DND-41 (cell line): ENCODE measurements at regions not wholly inside any gene's neighbourhood (a gene's known extent, or its start where the extent isn't known, plus 50 kb on each side); places are given as distances from the start of the nearest gene placed in this dataset.

Source experiments
- ATAC-seq: fragments of 200-7000 bp; cut with Tn5 transposase; 3 replicates; pipeline ENCODE4 v1.9.1; 2021; ENCODE audit warnings: low read depth; ENCODE audit not compliant: insufficient read depth
- DNase-seq: peaks from one replicate; pipeline ENCODE4 v3.0.0-alpha.2; 2020
- H2AFZ ChIP-seq: 2 replicates; pipeline ENCODE4 v1.6.0; 2012; ENCODE audit warnings: low read depth, low read length
- H3K27ac ChIP-seq: 2 replicates; pipeline ENCODE4 v1.5.1; 2012; ENCODE audit warnings: low read length, inconsistent platforms
- H3K27me3 ChIP-seq: fragments of 200-600 bp; sonication (generic); 2 replicates; pipeline ENCODE4 v1.6.0; 2012; ENCODE audit warnings: low read length, mild to moderate bottlenecking, inconsistent platforms; ENCODE audit not compliant: insufficient read depth, poor library complexity
- H3K36me3 ChIP-seq: 2 replicates; pipeline ENCODE4 v1.5.1; 2012; ENCODE audit warnings: low read length, inconsistent platforms; ENCODE audit not compliant: insufficient read depth
- H3K4me1 ChIP-seq: 2 replicates; pipeline ENCODE4 v1.5.1; 2012; ENCODE audit warnings: mild to moderate bottlenecking, low read length; ENCODE audit not compliant: insufficient read depth
- H3K4me2 ChIP-seq: 2 replicates; pipeline ENCODE4 v1.6.0; 2012; ENCODE audit warnings: mild to moderate bottlenecking, moderate library complexity, low read length, inconsistent platforms; ENCODE audit not compliant: insufficient read depth
- H3K4me3 ChIP-seq, 2 experiments: fragments of 200-600 bp in 1 of 2; shearing (Covaris generic) in 1 of 2; 2 replicates each; pipeline ENCODE4 v1.5.1; 2012 to 2016; ENCODE audit warnings: inconsistent platforms in 2 of 2, low read length in 2 of 2, mild to moderate bottlenecking in 2 of 2, low read depth in 1 of 2, moderate library complexity in 1 of 2
- H3K79me2 ChIP-seq: 2 replicates; pipeline ENCODE4 v1.6.0; 2012; ENCODE audit warnings: low read length, inconsistent platforms; ENCODE audit not compliant: insufficient read depth
- H3K9ac ChIP-seq: 2 replicates; pipeline ENCODE4 v1.6.0; 2012; ENCODE audit warnings: low read depth, mild to moderate bottlenecking, inconsistent platforms, low read length, moderate library complexity
- H3K9me3 ChIP-seq: 2 replicates; pipeline ENCODE4 v1.5.1; 2012; ENCODE audit warnings: low read length, moderate library complexity, mild to moderate bottlenecking, inconsistent platforms; ENCODE audit not compliant: insufficient read depth, severe bottlenecking
- H4K20me1 ChIP-seq: 2 replicates; pipeline ENCODE4 v1.6.0; 2012; ENCODE audit warnings: low read length; ENCODE audit not compliant: insufficient read depth
- EZH2 ChIP-seq: IDR thresholded peaks from 3 replicates; pipeline ENCODE4 v1.6.1; 2012; ENCODE audit warnings: borderline replicate concordance, low read depth, mild to moderate bottlenecking, moderate library complexity, low read length, inconsistent platforms; ENCODE audit not compliant: severe bottlenecking
- TF ChIP-seq, protein P1 (sequence below): IDR thresholded peaks from 2 replicates; pipeline ENCODE4 v1.5.1; 2012; ENCODE audit warnings: borderline replicate concordance, low read length, moderate library complexity, mild to moderate bottlenecking; ENCODE audit not compliant: poor library complexity, severe bottlenecking; ENCODE audit errors: extremely low read depth

DNA sequence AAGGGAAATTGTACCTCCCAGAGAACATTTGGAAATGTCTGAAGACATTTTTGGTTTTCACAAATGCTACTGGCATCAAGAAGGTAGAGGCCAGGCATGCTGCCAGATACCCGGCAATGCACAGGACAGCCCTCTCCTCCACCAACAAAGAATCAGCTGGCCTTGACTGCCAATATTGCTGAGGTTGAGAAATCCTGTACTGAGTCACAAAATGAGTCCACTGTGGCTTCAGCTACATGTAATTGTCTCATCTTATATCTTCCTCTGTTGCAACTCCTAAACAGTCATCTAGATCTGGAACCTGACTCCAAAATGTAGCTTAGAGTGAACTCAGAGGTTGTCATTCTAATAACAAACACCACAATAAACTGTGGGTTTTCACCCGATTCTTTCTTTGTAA lies 327.5 kb upstream of the POGK start:
- Histone ChIP-seq H3K4me3 (no peak overlapping the region), H4K20me1 (no peaks in the 10 kb centered on the region), H3K27me3 (peaks cover 3% of the 10 kb centered on the region), H3K4me1 (no peaks in the 10 kb centered on the region), H3K79me2 (no peaks in the 10 kb centered on the region), H3K36me3 (no peaks in the 10 kb centered on the region), H3K4me2 (no peak overlapping the region), H3K27ac (no peak overlapping the region), H3K9ac (no peak overlapping the region), H3K9me3 (no peaks in the 10 kb centered on the region), H2AFZ (no peak overlapping the region)
- no peak for DNase-seq
- TF ChIP-seq, protein P1, sequence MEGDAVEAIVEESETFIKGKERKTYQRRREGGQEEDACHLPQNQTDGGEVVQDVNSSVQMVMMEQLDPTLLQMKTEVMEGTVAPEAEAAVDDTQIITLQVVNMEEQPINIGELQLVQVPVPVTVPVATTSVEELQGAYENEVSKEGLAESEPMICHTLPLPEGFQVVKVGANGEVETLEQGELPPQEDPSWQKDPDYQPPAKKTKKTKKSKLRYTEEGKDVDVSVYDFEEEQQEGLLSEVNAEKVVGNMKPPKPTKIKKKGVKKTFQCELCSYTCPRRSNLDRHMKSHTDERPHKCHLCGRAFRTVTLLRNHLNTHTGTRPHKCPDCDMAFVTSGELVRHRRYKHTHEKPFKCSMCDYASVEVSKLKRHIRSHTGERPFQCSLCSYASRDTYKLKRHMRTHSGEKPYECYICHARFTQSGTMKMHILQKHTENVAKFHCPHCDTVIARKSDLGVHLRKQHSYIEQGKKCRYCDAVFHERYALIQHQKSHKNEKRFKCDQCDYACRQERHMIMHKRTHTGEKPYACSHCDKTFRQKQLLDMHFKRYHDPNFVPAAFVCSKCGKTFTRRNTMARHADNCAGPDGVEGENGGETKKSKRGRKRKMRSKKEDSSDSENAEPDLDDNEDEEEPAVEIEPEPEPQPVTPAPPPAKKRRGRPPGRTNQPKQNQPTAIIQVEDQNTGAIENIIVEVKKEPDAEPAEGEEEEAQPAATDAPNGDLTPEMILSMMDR = no peak
- no peak for ATAC-seq

DNA sequence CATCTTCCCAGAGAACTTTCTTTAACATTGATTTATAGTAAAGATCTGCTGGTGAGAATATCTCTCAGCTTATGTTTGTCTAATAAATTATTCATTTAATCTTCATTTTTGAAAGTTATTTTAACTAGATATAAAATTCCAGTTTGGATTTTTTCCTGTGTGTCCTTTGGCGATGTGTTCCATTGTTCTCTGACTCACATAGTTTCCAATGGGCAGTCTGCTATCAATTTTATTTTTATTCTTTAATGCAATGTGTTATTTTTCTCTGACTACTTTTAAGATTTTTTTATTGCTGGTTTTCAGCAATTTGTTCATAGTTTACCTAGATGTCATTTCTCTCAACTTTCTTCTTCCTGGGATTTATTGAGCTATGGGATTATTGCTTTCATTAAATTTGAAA lies 325.2 kb upstream of the POGK start:
- TF ChIP-seq, protein P1 = no peak
- no peak for TF ChIP-seq EZH2
- peaks cover 4% of the 10 kb centered on the region for H3K27me3 ChIP-seq
- H3K79me2 ChIP-seq = no peaks in the 10 kb centered on the region
- no peak overlapping the region for H3K27ac ChIP-seq
- no peak overlapping the region for H3K4me2 ChIP-seq
- H3K4me1 ChIP-seq = no peaks in the 10 kb centered on the region
- no peak overlapping the region for H3K9ac ChIP-seq
- no peaks in the 10 kb centered on the region for H3K36me3 ChIP-seq
- no peak for DNase-seq
- no peak overlapping the region for H2AFZ ChIP-seq
- no peak for ATAC-seq
- no peaks in the 10 kb centered on the region for H3K9me3 ChIP-seq
- no peaks in the 10 kb centered on the region for H4K20me1 ChIP-seq
- no peak overlapping the region for H3K4me3 ChIP-seq

DNA sequence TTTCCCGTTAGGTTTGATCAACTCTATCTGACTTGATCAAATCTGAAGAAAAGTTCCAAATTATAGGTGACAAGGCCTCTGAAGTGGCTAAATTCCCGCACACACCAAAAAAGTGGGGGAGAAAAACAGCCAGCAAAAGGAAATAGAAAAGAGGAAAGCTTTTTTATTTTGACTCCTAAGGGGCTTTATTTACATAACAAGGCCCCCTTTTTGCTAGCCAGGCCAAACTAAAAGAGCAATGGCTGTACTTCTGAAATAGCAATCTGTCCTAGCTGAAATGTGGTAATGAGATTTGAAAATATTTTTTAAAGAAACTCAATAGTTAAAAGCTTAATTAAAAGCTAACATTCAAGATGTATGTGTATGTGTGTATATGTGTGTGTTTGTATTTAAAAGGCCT lies 311.5 kb upstream of the POGK start:
- H3K9ac ChIP-seq = no peak overlapping the region
- TF ChIP-seq, protein P1 = no peak
- no peak for TF ChIP-seq EZH2
- no peaks in the 10 kb centered on the region for H3K9me3 ChIP-seq
- DNase-seq = no peak
- H3K4me3 ChIP-seq = no peak overlapping the region
- H3K4me2 ChIP-seq = no peak overlapping the region
- ATAC-seq = no peak
- no peak overlapping the region for H3K27ac ChIP-seq
- H3K27me3 ChIP-seq = no peaks in the 10 kb centered on the region
- no peaks in the 10 kb centered on the region for H3K4me1 ChIP-seq
- H4K20me1 ChIP-seq = no peaks in the 10 kb centered on the region
- H3K36me3 ChIP-seq = no peaks in the 10 kb centered on the region
- no peak overlapping the region for H2AFZ ChIP-seq
- H3K79me2 ChIP-seq = no peaks in the 10 kb centered on the region

DNA sequence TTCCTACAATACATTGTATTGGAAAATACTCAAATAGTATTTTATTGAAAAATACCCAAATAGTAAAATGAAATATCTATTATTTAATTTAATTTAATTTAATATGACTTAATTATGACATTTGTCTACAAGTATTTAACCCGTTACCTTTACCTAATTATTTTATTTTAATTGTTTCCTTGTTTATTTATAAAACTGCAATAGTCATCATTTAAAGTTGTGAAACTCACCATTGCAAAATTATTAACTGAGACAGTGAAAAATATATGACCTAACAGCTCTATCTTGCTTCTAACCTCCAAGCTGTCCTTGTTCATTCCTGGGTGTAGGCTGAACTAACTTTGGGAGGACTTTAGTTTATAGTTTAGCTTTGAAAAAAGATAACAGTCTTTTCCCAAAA lies 300.6 kb upstream of the POGK start:
- Histone ChIP-seq H3K79me2 (no peaks in the 10 kb centered on the region), H3K27me3 (no peaks in the 10 kb centered on the region), H3K9me3 (peaks cover 4% of the 10 kb centered on the region), H2AFZ (no peak overlapping the region), H3K36me3 (no peaks in the 10 kb centered on the region), H3K9ac (no peak overlapping the region), H3K4me3 (no peak overlapping the region), H3K4me1 (no peaks in the 10 kb centered on the region), H4K20me1 (no peaks in the 10 kb centered on the region), H3K27ac (no peak overlapping the region), H3K4me2 (no peak overlapping the region)
- TF ChIP-seq EZH2 = no peak
- TF ChIP-seq, protein P1 = no peak
- ATAC-seq (no peak), DNase-seq (no peak)
